ENCODE measurements at regions not wholly inside any gene's neighbourhood (a gene's known extent, or its start where the extent isn't known, plus 50 kb on each side); places are given as distances from the start of the nearest gene placed in this dataset.
A peak's percentile ranks its signal among the peaks of the same experiment; 100 is the strongest.
"Not testable (repeated sequence)": the region's sequence is repeated elsewhere in the genome, so short reads cannot be mapped to it uniquely, and the experiment has no call there.

- no peak for DNase-seq
Measured at GRCh38 chr3:104066658-104067057, 1300.1 kb upstream of the ALCAM start.

DNA sequence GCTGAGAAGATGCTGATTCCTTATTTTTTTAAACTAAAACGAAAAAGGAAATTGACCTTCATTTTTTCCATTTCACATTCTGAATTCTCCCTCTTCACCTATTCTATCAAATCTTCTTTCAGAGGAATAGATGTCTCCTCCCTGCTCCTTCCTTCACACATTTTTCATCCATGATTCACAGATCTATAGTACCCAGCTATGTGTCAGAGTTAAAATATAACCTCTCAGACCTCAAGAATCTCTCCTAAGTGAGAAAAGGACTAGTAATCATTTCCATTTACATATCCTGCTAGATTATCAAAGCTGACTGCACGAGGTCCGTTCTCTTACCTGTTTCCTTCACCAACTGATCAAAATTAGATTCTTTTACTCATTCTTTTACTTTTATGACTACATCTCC lies 1297.6 kb upstream of the ALCAM start:
- DNase-seq, result no peak

GRCh38 chr3:104070906-104071305 lies 1295.8 kb upstream of the ALCAM start:
- DNase-seq, result no peak

DNA sequence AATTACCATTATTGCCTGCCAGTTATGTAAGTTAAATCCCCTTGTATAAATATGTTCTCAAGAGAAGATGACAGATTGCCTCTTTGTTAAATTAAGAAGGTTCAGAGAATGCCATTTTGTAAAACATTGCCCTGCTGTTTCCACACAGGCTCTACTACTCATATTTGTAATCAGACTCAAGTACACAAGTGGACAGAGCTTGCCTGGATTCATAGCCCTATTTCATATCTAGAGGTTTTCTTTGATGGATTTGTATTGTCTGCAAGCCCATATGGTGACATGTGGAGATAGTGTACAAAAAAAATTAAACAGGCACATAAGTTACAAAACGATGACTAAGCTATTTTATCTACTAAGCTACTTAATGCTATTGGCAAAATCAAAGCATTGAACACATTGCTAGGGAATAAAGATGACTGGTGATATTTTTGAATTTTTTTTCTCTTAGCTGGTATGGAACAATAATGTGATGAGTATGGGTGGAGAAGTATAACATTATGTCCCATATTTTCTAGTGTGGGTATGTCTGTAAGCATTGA lies 1286.6 kb upstream of the ALCAM start:
- no peak for DNase-seq

- no peak for DNase-seq
Measured at GRCh38 chr3:104088738-104089137, 1278.0 kb upstream of the ALCAM start.

DNA sequence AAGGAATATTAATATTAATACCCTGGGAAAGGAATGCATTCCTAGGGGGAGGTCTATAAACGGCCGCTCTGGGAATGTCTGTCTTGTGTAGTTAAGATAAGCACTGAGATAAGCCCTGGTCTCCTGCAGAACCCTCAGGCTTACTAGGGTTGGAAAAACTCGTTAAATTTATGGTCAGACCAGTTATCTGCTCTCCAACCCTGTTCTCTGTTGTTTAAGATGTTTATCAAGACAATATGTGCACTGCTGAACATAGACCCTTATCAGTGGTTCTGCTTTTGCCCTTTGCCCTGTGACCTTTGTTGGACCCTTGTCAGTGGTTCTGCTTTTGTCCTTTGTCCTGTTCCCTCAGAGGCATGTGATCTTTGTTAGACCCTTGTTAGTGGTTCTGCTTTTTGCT lies 1276.7 kb upstream of the ALCAM start:
- not testable (repeated sequence) for DNase-seq

DNA sequence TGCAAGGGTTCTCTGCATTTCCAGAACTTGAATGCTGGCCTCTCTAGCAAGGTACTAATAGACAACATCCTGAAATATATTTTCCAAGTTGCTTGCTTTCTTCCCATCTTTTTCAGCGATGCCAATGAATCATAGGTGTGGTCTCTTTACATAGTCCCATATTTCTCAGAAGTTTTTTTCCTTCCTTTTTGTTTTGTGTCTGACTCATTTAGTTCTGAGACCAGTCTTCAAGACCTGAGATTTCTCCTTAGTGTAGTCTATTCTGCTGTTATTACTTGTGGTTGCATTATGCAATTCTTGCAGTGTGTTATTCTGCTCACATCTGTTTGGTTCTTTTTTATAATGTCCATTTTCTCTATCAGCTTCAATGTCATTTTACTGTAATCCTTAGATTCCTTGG lies 1265.0 kb upstream of the ALCAM start:
- DNase-seq, result no peak

GRCh38 chr3:104102386-104102785 lies 1264.3 kb upstream of the ALCAM start:
- no peak for DNase-seq

DNA sequence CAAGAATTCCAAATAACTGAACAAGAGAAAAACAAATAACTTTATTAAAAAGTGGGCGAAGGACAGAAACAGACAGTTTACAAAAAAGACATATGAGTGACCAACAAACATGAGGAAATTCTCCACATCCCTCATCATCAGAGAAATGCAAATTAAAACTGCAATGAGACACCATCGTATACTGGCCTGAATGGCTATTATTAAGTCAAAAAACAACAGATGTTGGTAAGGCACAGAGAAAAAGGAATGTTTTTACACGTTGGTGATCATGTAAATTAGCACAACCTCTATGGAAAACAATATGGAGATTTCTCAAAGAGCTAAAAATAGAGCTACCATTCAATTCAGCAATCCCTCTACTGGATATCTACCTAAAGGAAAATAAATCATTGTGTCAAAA lies 1260.4 kb upstream of the ALCAM start:
- no peak for DNase-seq

DNA sequence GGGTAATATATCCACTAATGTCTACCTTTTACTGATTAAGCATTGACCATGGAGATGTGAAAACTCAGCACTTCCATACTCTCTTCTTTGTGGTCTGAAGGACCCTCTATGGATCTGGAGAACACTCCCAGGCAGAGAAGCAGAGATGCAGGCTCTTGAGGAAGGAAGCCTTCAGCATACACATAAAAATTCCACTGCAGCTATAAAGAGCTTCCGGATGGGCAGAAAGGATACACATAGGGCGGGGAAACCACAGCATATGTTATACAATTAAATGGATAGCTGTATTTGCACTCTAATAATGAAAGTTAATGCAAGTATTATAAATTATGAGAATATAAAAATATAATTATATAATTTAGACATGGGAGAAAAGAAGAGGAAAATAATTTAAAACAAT lies 1258.2 kb upstream of the ALCAM start:
- DNase-seq, result no peak

DNA sequence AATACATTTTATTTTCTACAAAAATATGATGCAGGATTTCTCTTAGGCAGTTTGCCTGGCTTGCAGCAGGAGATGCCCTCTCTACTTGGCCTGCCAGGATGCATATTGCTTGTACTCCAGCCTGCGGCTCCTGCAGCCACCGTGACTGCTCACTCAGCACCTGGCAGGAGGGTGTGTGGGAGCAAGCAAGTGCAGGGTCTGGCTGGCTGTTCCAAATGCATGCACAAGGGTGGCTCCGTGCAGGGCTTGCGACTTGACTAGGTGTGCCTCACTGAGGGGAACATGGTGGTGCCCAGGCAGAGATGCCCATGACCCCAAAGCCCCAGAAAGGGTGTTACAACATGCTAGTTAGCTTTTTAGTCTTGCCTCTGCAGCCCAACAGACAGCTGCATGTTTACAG lies 1240.2 kb upstream of the ALCAM start:
- DNase-seq, result no peak

DNA sequence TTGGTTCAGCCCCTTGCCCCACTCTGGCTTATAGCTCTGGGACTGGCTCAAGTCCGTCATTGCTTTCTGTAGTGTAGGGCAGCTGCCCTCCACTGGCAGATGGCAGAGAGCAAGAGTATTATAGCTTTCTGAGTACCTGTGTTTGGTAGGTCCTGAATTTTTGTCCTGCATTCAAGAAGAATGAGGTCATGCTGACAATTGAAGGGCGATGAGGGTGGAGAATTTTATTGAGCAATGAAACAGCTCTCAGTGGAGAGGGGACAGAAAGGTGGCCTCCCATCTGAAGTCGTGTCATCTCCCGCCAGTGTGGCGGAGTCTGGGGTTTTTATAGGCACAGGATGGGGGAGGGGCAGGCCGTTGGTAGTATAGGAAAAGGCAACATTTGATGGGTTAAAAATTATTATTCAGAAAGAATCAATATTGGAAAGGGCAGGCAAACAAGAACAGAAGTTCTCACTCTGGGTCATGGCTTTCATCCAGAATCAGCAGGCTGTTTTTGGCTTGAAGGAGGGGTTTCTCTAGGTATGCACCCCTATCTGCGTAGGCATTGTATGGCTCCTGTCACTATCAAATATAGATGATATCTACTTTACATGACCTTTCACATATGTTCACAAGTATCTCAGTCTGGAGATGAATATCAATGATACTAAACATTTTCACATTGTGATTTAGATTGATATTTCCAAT lies 1239.7 kb upstream of the ALCAM start:
- no peak for DNase-seq

GRCh38 chr3:104127830-104128229 lies 1238.9 kb upstream of the ALCAM start:
- no peak for DNase-seq

- DNase-seq, result no peak
Measured at GRCh38 chr3:104132566-104133403, 1233.9 kb upstream of the ALCAM start.

- peak; percentile 10 for DNase-seq
Measured at GRCh38 chr3:104133630-104134029, 1233.1 kb upstream of the ALCAM start.

GRCh38 chr3:104137116-104137515 lies 1229.6 kb upstream of the ALCAM start:
- DNase-seq, result no peak

DNA sequence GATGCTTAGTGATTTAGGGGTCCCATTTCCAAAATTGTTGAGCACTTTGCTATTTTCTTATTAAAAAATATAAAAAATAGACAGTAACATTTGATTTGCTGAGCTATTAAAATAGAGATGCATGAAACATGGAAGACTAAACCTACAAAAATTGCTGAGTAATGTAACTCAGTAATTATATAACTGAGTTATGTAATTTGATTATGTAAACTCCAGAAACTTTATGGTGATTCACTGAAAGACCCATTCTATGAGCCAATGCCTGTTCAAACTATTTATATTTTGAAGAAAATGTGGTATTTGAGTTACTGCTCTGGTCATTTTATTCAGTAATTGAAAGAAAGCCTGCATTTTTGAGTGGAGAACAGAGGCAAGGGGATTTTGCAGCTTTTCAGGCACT lies 1221.5 kb upstream of the ALCAM start:
- DNase-seq, result no peak

DNA sequence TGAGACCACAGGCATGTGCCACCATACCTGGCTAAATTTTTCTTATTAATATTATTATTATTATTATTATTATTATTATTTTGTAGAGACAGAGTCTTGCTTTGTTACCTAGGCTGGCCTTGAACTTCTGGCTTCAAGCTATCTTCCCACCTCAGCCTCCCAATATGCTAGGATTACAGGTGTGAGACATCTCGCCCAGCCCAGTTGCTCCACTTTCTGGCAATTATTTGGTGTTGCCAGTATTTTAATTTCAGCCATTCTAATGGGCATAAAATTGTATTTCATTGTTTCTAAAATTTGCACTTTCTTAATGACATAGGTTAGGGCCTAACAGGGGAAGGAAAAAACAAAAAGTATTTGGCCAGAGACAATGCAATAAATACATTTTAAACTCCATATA lies 1217.6 kb upstream of the ALCAM start:
- no peak for DNase-seq

DNA sequence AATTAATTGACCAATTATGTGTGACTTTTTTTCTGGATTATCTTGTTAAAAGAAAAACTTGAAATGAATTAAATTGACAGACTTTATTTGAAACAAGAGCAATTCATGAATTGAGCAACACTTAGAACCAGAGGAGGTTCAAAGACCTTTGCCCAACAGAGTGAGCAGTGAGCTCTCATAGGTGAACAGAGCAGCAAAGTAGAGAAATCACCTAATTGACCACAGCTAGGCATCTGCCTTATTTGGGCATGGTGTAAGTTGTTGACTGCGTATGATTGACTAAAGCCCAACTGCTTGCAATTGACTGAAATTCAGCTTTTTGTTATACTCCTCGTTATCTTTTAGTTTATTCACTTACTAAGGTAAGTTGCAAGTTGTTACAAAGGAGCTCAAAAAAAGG lies 1216.0 kb upstream of the ALCAM start:
- DNase-seq, result no peak

- no peak for DNase-seq
Measured at GRCh38 chr3:104154896-104155295, 1211.8 kb upstream of the ALCAM start.

- no peak for DNase-seq
Measured at GRCh38 chr3:104165866-104166265, 1200.8 kb upstream of the ALCAM start.

DNA sequence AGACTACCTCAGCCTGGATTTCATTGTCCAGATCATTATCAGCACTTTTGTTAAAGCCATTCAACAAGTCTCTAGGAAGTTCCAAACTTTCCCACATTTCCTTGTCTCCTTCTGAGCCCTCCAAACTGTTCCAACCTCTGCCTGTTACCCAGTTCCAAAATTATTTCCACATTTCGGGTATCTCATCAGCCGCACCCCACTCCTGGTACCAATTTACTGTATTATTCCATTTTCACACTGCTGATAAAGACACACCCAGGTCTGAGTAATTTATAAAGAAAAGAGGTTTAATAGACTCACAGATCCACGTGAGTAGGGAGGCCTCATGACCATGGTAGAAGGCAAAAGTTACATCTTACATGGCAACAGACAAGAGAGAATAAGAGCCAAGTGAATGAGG lies 1198.3 kb upstream of the ALCAM start:
- DNase-seq, result no peak

DNA sequence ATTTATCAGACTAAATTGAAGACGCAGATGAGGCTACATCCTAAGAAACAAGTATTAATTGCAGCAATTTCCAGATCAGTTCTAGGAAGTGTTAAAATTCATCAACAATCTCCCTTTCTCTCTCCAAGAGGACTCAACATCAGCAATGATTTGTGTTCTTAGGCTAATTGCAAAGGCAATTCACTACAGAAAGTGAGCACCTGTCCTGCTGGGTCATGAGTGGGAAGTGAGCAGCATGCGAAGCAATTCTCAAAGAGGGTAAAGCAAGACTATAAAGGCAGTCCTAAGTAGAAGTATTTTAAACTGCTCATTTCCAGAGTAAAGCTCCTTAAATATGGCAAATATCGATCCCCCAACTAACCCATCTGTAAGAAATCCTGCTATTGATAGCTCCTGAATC lies 1191.0 kb upstream of the ALCAM start:
- no peak for DNase-seq

GRCh38 chr3:104176706-104177105 lies 1190.0 kb upstream of the ALCAM start:
- no peak for DNase-seq
